ENCODE measurements at regions not wholly inside any gene's neighbourhood (a gene's known extent, or its start where the extent isn't known, plus 50 kb on each side); places are given as distances from the start of the nearest gene placed in this dataset.

DNA sequence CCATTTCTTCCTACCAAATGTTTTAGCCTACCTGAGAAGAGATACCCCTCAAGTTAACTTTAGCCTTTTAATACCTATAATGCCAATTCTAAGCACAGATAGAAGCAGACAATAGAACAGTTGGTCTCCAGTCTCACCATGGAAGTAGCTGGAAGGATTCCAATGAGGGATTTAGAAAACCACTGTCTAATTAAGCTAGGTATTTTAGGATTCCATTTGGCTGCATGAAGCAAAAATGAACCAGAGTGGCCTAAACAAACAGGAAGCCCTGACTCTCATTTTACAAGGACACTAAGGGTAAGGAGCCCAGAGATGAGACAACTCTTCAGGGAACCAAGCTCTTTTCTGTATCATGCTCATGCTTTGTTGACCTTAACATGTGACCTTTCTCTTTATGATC lies 199.2 kb downstream of the ALDH8A1 start:
- TF ChIP-seq POLR2A (IDR thresholded peaks at IDR 0.05) (no peak), POLR2AphosphoS5 (IDR thresholded peaks at IDR 0.05) (no peak)
- TF ChIP-seq, protein P1, sequence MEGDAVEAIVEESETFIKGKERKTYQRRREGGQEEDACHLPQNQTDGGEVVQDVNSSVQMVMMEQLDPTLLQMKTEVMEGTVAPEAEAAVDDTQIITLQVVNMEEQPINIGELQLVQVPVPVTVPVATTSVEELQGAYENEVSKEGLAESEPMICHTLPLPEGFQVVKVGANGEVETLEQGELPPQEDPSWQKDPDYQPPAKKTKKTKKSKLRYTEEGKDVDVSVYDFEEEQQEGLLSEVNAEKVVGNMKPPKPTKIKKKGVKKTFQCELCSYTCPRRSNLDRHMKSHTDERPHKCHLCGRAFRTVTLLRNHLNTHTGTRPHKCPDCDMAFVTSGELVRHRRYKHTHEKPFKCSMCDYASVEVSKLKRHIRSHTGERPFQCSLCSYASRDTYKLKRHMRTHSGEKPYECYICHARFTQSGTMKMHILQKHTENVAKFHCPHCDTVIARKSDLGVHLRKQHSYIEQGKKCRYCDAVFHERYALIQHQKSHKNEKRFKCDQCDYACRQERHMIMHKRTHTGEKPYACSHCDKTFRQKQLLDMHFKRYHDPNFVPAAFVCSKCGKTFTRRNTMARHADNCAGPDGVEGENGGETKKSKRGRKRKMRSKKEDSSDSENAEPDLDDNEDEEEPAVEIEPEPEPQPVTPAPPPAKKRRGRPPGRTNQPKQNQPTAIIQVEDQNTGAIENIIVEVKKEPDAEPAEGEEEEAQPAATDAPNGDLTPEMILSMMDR (IDR thresholded peaks at IDR 0.05) = no peak

Data from transverse colon (tissue), 4 donors.